Testis (tissue), 2 donors: ENCODE measurements at regions not wholly inside any gene's neighbourhood (a gene's known extent, or its start where the extent isn't known, plus 50 kb on each side); places are given as distances from the start of the nearest gene placed in this dataset.
"Not testable (repeated sequence)": the region's sequence is repeated elsewhere in the genome, so short reads cannot be mapped to it uniquely, and the experiment has no call there.

Experiments used
- DNase-seq: peaks from one replicate; pipeline ENCODE4 v3.0.0-alpha.2; 2019
- H3K27ac ChIP-seq, 2 donors: fragments of 200-600 bp; sonication (generic); one replicate each; pipeline ENCODE4 v1.5.1; 2019
- H3K27me3 ChIP-seq: fragments of 200-600 bp; sonication (generic); one replicate; pipeline ENCODE4 v1.5.1; 2019
- H3K36me3 ChIP-seq: fragments of 200-600 bp; sonication (generic); one replicate; pipeline ENCODE4 v1.5.1; 2017; ENCODE audit warnings: low read depth; ENCODE audit errors: missing control alignments
- H3K4me1 ChIP-seq: fragments of 200-600 bp; sonication (generic); one replicate; pipeline ENCODE4 v1.5.1; 2019
- H3K4me3 ChIP-seq, 2 donors: fragments of 200-600 bp; sonication (generic); one replicate each; pipeline ENCODE4 v1.5.1; 2017 to 2019
- H3K9me3 ChIP-seq: fragments of 200-600 bp; sonication (generic); one replicate; pipeline ENCODE4 v1.5.1; 2017
- CTCF ChIP-seq, 3 experiments: fragments of 450-650 bp in 2 of 3; fragments of 200-600 bp in 1 of 3; sonication (generic) in 1 of 3; IDR thresholded peaks; one replicate each; pipeline ENCODE4 v1.5.1; 2016 to 2019; ENCODE audit warnings: antibody characterized with exemption in 3 of 3, mild to moderate bottlenecking in 2 of 3, moderate library complexity in 1 of 3
- POLR2A ChIP-seq: fragments of 450-650 bp; IDR thresholded peaks from one replicate; pipeline ENCODE4 v1.6.1; 2017; ENCODE audit warnings: antibody characterized with exemption, mild to moderate bottlenecking, moderate library complexity
- WGBS, 2 donors: methylation state at CpG; one replicate each; pipeline ENCODE4 v1.1.5; 2018; 5-methylcytosine and 5-hydroxymethylcytosine counted together
- intact Hi-C: fragments of 100-400 bp; cut with DNase I; formaldehyde crosslinking; loops from one replicate; pipeline ENCODE4 v1.15.1; 2023; ENCODE audit warnings: low total_unique reads

- intact Hi-C loops, result no loop called here
- Histone ChIP-seq H3K4me3 (no peak overlapping the region), H3K9me3 (no peaks in the 10 kb centered on the region), H3K27ac (no peak overlapping the region), H3K4me1 (no peaks in the 10 kb centered on the region), H3K36me3 (no peaks in the 10 kb centered on the region), H3K27me3 (no peaks in the 10 kb centered on the region)
- WGBS, 2 donors, result 91 to 92% methylated on average over 7 of the region's 7 CpGs
- no peak for DNase-seq
- TF ChIP-seq POLR2A (no peak), CTCF (IDR thresholded peaks at IDR 0.05) (no peak)
Measured at GRCh38 chr5:13581914-13582313, 362.6 kb downstream of the DNAH5 start.

GRCh38 chr5:13581132-13581531, 363.4 kb downstream of the DNAH5 start:
- no peaks in the 10 kb centered on the region for H3K27me3 ChIP-seq
- H3K27ac ChIP-seq, result no peak overlapping the region
- 66 to 69% methylated on average over 5 of the region's 5 CpGs for WGBS, 2 donors
- DNase-seq, result no peak
- no peaks in the 10 kb centered on the region for H3K4me1 ChIP-seq
- H3K4me3 ChIP-seq, result no peak overlapping the region
- no peaks in the 10 kb centered on the region for H3K9me3 ChIP-seq
- no peaks in the 10 kb centered on the region for H3K36me3 ChIP-seq
- TF ChIP-seq CTCF (IDR thresholded peaks at IDR 0.05), result no peak
- intact Hi-C loops, result no loop called here

GRCh38 chr5:13580058-13580457, 364.4 kb downstream of the DNAH5 start:
- no peak for DNase-seq
- H3K4me3 ChIP-seq, result no peak overlapping the region
- no peaks in the 10 kb centered on the region for H3K4me1 ChIP-seq
- H3K36me3 ChIP-seq, result no peaks in the 10 kb centered on the region
- no peak for TF ChIP-seq CTCF (IDR thresholded peaks at IDR 0.05)
- TF ChIP-seq POLR2A, result no peak
- 61 to 76% methylated on average over 5 of the region's 5 CpGs for WGBS, 2 donors
- no peak overlapping the region for H3K27ac ChIP-seq
- intact Hi-C loops, result no loop called here
- H3K27me3 ChIP-seq, result no peaks in the 10 kb centered on the region
- no peaks in the 10 kb centered on the region for H3K9me3 ChIP-seq

- H3K9me3 ChIP-seq, intact Hi-C loops, H3K36me3 ChIP-seq, H3K4me1 ChIP-seq, H3K27ac ChIP-seq, H3K27me3 ChIP-seq: not testable (repeated sequence)
- peak overlapping the region; percentile 34 to 52 for H3K4me3 ChIP-seq
- DNase-seq, result peak; percentile 53
- 59 to 71% methylated on average over 9 of the region's 9 CpGs for WGBS, 2 donors
Measured at GRCh38 chr5:13579091-13579490, 365.4 kb downstream of the DNAH5 start.

GRCh38 chr5:13578311-13579039, 366.0 kb downstream of the DNAH5 start:
- H3K4me1 ChIP-seq, intact Hi-C loops, H3K9me3 ChIP-seq, H3K27me3 ChIP-seq, H3K36me3 ChIP-seq, H3K27ac ChIP-seq: not testable (repeated sequence)
- peak; percentile 24 for DNase-seq
- H3K4me3 ChIP-seq, result peak overlapping the region; percentile 34 to 52
- WGBS, 2 donors, result 61 to 75% methylated on average over 32 to 48 of the region's 48 CpGs

GRCh38 chr5:13574574-13574973, 369.9 kb downstream of the DNAH5 start:
- TF ChIP-seq POLR2A, result no peak
- TF ChIP-seq CTCF (IDR thresholded peaks at IDR 0.05), result no peak
- no peak overlapping the region for H3K27ac ChIP-seq
- H3K4me1 ChIP-seq, result no peaks in the 10 kb centered on the region
- no peaks in the 10 kb centered on the region for H3K9me3 ChIP-seq
- intact Hi-C loops, result no loop called here
- no peak for DNase-seq
- no peaks in the 10 kb centered on the region for H3K27me3 ChIP-seq
- H3K4me3 ChIP-seq, result no peak overlapping the region
- 68 to 77% methylated on average over 2 of the region's 2 CpGs for WGBS, 2 donors
- H3K36me3 ChIP-seq, result no peaks in the 10 kb centered on the region
